ENCODE measurements at regions not wholly inside any gene's neighbourhood (a gene's known extent, or its start where the extent isn't known, plus 50 kb on each side); places are given as distances from the start of the nearest gene placed in this dataset.

GRCh38 chr1:80472145-80472544 lies 1328.6 kb upstream of the ADGRL2 start:
- Histone ChIP-seq H3F3A (ENCODE audit: insufficient read depth, low read length) (no peaks in the 10 kb centered on the region), H3K9me3 (ENCODE audit: low read length) (no peaks in the 10 kb centered on the region), H3K4me3 (ENCODE audit: low read depth, low read length, poor library complexity, severe bottlenecking) (no peak overlapping the region), H4K20me1 (ENCODE audit: insufficient read depth, low read length) (no peaks in the 10 kb centered on the region), H3K79me2 (ENCODE audit: insufficient read depth, low read length) (no peaks in the 10 kb centered on the region), H3K4me1 (ENCODE audit: insufficient read depth, low read length, severe bottlenecking) (no peaks in the 10 kb centered on the region), H3K4me2 (ENCODE audit: low read length) (no peak overlapping the region), H3K36me3 (ENCODE audit: insufficient read depth, low read length) (no peaks in the 10 kb centered on the region), H3K9ac (ENCODE audit: low read length) (no peak overlapping the region), H3K27me3 (ENCODE audit: insufficient read depth, low read length) (no peaks in the 10 kb centered on the region), H3K27ac (ENCODE audit: low read depth, low read length, poor library complexity, severe bottlenecking) (no peak overlapping the region), H2AFZ (ENCODE audit: low read length) (no peak overlapping the region), H3K9me2 (ENCODE audit: low read depth, low read length) (no peaks in the 10 kb centered on the region)
- TF ChIP-seq CTCF (IDR thresholded peaks at IDR 0.05; ENCODE audit: low read length) (no peak), EZH2 (IDR thresholded peaks at IDR 0.05; ENCODE audit: borderline replicate concordance, low read length) (no peak)

- H3K4me3 ChIP-seq (ENCODE audit: low read depth, low read length, poor library complexity, severe bottlenecking) = no peak overlapping the region
- no peaks in the 10 kb centered on the region for H4K20me1 ChIP-seq (ENCODE audit: insufficient read depth, low read length)
- H3K27me3 ChIP-seq (ENCODE audit: insufficient read depth, low read length) = no peaks in the 10 kb centered on the region
- no peak overlapping the region for H3K4me2 ChIP-seq (ENCODE audit: low read length)
- H3K27ac ChIP-seq (ENCODE audit: low read depth, low read length, poor library complexity, severe bottlenecking) = no peak overlapping the region
- H2AFZ ChIP-seq (ENCODE audit: low read length) = no peak overlapping the region
- no peaks in the 10 kb centered on the region for H3F3A ChIP-seq (ENCODE audit: insufficient read depth, low read length)
- no peaks in the 10 kb centered on the region for H3K36me3 ChIP-seq (ENCODE audit: insufficient read depth, low read length)
- no peak overlapping the region for H3K9ac ChIP-seq (ENCODE audit: low read length)
- no peaks in the 10 kb centered on the region for H3K4me1 ChIP-seq (ENCODE audit: insufficient read depth, low read length, severe bottlenecking)
- no peaks in the 10 kb centered on the region for H3K9me3 ChIP-seq (ENCODE audit: low read length)
- TF ChIP-seq EZH2 (IDR thresholded peaks at IDR 0.05; ENCODE audit: borderline replicate concordance, low read length) = no peak
- no peak for TF ChIP-seq CTCF (IDR thresholded peaks at IDR 0.05; ENCODE audit: low read length)
- no peaks in the 10 kb centered on the region for H3K79me2 ChIP-seq (ENCODE audit: insufficient read depth, low read length)
- H3K9me2 ChIP-seq (ENCODE audit: low read depth, low read length) = no peaks in the 10 kb centered on the region
Measured at GRCh38 chr1:80468356-80468755, 1332.4 kb upstream of the ADGRL2 start.

DNA sequence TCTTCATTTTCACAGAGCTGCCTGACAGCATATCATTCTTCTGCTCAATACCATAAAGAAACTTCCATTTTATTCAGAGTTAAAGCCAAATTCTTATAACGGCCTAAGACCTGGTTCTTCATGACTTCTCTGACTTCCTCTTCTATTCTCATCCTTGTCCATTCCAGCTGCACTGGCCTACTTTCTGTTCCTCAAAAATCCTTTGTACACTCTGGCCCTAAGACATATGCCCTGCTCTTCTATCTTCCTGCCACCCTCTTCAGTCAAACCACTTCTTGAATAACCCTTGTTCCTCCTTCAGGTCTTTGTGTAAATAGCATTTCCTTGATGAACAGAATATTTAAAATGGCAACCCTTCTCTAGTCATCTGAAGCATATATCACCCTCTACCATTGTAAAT lies 1338.7 kb upstream of the ADGRL2 start:
- no peak overlapping the region for H3K9ac ChIP-seq (ENCODE audit: low read length)
- no peaks in the 10 kb centered on the region for H3K9me2 ChIP-seq (ENCODE audit: low read depth, low read length)
- H3K27ac ChIP-seq (ENCODE audit: low read depth, low read length, poor library complexity, severe bottlenecking) = no peak overlapping the region
- no peaks in the 10 kb centered on the region for H3K36me3 ChIP-seq (ENCODE audit: insufficient read depth, low read length)
- no peaks in the 10 kb centered on the region for H3K79me2 ChIP-seq (ENCODE audit: insufficient read depth, low read length)
- no peaks in the 10 kb centered on the region for H3K9me3 ChIP-seq (ENCODE audit: low read length)
- H3F3A ChIP-seq (ENCODE audit: insufficient read depth, low read length) = no peaks in the 10 kb centered on the region
- no peak overlapping the region for H3K4me3 ChIP-seq (ENCODE audit: low read depth, low read length, poor library complexity, severe bottlenecking)
- no peaks in the 10 kb centered on the region for H4K20me1 ChIP-seq (ENCODE audit: insufficient read depth, low read length)
- no peaks in the 10 kb centered on the region for H3K4me1 ChIP-seq (ENCODE audit: insufficient read depth, low read length, severe bottlenecking)
- TF ChIP-seq EZH2 (IDR thresholded peaks at IDR 0.05; ENCODE audit: borderline replicate concordance, low read length) = no peak
- TF ChIP-seq CTCF (IDR thresholded peaks at IDR 0.05; ENCODE audit: low read length) = no peak
- no peak overlapping the region for H2AFZ ChIP-seq (ENCODE audit: low read length)
- no peaks in the 10 kb centered on the region for H3K27me3 ChIP-seq (ENCODE audit: insufficient read depth, low read length)
- H3K4me2 ChIP-seq (ENCODE audit: low read length) = no peak overlapping the region
